WI38 (cell line): ENCODE measurements at regions not wholly inside any gene's neighbourhood (a gene's known extent, or its start where the extent isn't known, plus 50 kb on each side); places are given as distances from the start of the nearest gene placed in this dataset.

Source experiments
- H3K4me3 ChIP-seq: 2 replicates; pipeline ENCODE4 v1.5.1; 2011; ENCODE audit warnings: low read depth, mild to moderate bottlenecking, control low read depth, low read length
- CTCF ChIP-seq: IDR thresholded peaks from 2 replicates; pipeline ENCODE4 v1.5.1; 2012; ENCODE audit warnings: low read depth, mild to moderate bottlenecking, control low read depth, low read length

GRCh38 chr10:108598831-108599230, 1324.5 kb downstream of the XPNPEP1 start:
- TF ChIP-seq CTCF, result no peak
- no peak overlapping the region for H3K4me3 ChIP-seq

DNA sequence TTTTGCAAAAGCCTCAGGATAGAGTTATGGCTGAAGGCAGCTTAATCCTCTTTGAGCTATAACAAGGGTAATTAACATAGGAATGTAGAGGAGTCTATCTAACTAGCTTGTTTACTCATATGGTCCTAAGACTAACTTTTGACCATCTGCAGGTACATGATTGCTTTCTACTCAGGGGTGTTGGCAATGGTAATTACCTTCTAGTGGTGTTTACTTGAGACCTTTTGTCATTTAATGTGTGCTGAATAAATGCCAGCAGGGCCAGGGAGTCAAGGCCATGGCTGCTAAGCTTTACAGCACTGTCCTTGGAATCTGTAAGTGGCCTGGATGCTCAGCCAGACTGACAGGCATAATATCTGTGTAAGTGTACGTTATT, 1325.0 kb downstream of the XPNPEP1 start:
- no peak for TF ChIP-seq CTCF

GRCh38 chr10:108597657-108598319, 1325.5 kb downstream of the XPNPEP1 start:
- H3K4me3 ChIP-seq, result no peak overlapping the region
- no peak for TF ChIP-seq CTCF

More for the DNA sequence above, 1325.0 kb downstream of the XPNPEP1 start:
- H3K4me3 ChIP-seq, result no peak overlapping the region

DNA sequence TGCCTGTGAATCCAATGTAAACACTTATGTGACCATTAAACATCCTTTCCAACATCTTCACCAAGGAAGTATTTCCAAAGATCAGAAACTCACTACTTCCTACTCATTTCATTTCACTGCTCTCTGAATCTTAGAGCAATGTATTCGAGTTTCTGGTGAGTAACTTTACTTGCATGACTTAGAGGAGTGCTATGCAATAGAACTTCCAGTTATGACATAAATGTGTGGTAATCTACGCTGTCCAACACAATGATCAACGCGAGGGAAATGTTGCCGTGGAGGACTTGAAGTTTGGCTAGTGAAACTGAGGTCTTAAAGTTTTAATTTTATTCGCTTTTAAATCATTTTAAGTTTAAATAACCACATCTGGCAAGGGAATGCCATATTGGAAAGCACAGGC, 1326.3 kb downstream of the XPNPEP1 start:
- TF ChIP-seq CTCF, result no peak
- H3K4me3 ChIP-seq, result no peak overlapping the region

GRCh38 chr10:108592956-108593355, 1330.4 kb downstream of the XPNPEP1 start:
- no peak overlapping the region for H3K4me3 ChIP-seq
- TF ChIP-seq CTCF, result no peak

DNA sequence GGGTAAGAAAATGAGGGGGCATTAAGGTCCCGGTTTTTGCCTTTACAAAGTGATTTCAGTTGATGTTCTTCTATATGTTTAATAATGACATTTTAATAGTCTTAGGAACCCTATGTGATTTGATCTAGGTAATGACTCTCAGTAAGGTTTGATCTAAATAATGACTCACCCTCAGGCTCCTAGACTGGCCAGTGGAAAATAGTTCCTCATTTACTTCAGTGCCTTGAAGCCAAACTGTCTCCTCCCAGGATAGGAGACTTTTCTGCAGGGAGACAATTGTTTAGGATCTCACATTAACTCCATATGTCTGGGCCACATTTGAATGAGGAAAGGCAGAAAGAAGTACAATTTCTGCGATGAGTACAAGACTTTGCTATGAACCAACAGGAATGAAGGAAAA, 1331.9 kb downstream of the XPNPEP1 start:
- TF ChIP-seq CTCF, result no peak
- no peak overlapping the region for H3K4me3 ChIP-seq

DNA sequence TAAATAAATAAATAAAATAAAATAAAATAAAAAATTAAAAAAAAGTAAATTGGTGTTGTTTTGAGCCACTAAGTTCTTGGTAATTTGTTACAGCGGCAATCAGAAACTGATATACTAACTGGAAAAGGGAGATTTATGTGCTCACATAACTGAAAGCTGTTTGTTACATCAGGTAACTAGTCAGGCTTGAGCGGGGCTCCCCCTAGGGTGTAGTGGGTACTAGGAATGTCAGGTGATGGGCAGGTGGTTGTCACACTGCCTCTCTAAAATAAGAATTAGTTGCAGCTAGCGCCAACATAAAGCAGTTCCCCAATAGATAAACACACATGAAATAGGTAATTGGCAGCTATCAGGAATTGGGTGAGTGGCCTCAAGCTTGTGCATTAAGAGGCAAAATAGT, 1336.9 kb downstream of the XPNPEP1 start:
- no peak overlapping the region for H3K4me3 ChIP-seq
- no peak for TF ChIP-seq CTCF
